Fibroblast of mammary gland (primary cell): ENCODE measurements at regions not wholly inside any gene's neighbourhood (a gene's known extent, or its start where the extent isn't known, plus 50 kb on each side); places are given as distances from the start of the nearest gene placed in this dataset.
"Not testable (repeated sequence)": the region's sequence is repeated elsewhere in the genome, so short reads cannot be mapped to it uniquely, and the experiment has no call there.

Experiments used
- DNase-seq: peaks from one replicate; pipeline ENCODE4 v3.0.0-alpha.2; 2010; ENCODE audit warnings: low read depth
- H3K4me3 ChIP-seq: 2 replicates; pipeline ENCODE4 v1.5.1; 2011; ENCODE audit warnings: low read depth, mild to moderate bottlenecking, low read length, moderate library complexity; ENCODE audit not compliant: control insufficient read depth
- CTCF ChIP-seq: conservative IDR thresholded peaks from 2 replicates; pipeline ENCODE4 v1.5.1; 2011; ENCODE audit warnings: low read depth, low read length, inconsistent platforms; ENCODE audit not compliant: control insufficient read depth, insufficient read depth

DNA sequence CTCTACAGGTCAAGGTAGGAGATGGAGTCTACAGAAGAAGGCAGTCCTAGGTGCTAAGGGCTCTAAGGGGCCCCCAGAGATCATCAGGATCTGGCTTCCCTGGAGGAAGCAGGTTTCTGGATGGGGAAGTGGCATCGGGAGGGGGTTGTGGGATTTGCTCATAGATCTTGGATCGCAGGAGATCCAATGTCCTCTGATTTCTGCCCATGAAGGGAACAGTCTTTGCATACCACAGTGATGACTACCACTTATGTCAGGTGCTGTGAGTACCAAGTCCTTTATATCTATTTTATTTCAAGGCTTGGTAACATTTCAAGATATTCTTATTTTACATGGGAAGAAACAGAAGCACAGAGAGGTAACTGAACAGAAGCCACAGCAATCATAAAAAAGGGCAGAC, 164.0 kb downstream of the RGS9 start:
- no peak for TF ChIP-seq CTCF

GRCh38 chr17:65297916-65298315, 160.7 kb downstream of the RGS9 start:
- no peak for TF ChIP-seq CTCF
- DNase-seq, result no peak
- no peak overlapping the region for H3K4me3 ChIP-seq

More for the DNA sequence above, 164.0 kb downstream of the RGS9 start:
- H3K4me3 ChIP-seq, result no peak overlapping the region
- DNase-seq, result no peak

DNA sequence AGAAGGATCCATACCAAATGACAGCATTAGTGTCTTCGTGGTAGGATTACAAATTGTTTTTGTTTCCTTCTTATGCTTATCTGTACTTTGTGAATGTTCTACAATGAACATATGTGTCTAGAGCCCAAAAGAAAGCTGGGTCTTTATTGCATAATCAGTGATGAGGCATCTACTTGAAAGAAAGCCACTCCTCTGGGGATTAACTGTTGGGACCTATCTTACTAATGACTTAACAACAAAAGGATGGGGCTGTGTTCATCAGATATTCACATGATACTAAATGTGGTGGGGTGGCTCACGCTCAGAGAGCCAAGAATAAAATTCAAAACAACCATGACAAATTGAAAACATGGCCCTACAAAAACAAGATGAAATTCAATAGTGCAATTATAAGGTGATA, 160.2 kb downstream of the RGS9 start:
- DNase-seq, result peak; percentile 85
- no peak overlapping the region for H3K4me3 ChIP-seq
- TF ChIP-seq CTCF, result no peak

GRCh38 chr17:65294181-65294719, 157.1 kb downstream of the RGS9 start:
- no peak overlapping the region for H3K4me3 ChIP-seq
- TF ChIP-seq CTCF, result peak; percentile 81
- DNase-seq, result peak; percentile 70

- no peak for TF ChIP-seq CTCF
- no peak overlapping the region for H3K4me3 ChIP-seq
- no peak for DNase-seq
Observed at GRCh38 chr17:65293584-65294180, 156.5 kb downstream of the RGS9 start.

DNA sequence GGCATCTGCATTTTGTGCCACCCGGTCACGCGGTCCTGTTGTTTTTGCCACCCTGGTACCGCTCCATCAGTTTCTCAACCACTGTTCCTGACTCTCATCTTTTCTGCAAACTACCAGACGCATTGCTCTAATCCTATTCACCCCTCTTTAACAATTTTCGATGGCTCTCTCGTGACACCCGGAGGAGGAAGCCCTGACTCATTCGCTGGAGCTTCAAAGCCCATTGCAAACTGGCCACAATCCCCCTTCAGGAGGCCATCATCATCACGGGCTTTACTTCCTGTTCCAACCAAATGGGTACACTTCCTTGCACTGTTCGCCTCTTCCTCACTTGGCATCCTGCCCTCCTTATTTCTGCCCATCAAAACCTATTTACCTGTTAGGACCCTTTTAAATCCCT, 155.3 kb downstream of the RGS9 start:
- no peak for DNase-seq
- no peak overlapping the region for H3K4me3 ChIP-seq
- no peak for TF ChIP-seq CTCF

GRCh38 chr17:65291301-65291700, 154.1 kb downstream of the RGS9 start:
- not testable (repeated sequence) for DNase-seq, H3K4me3 ChIP-seq
